Esophagus squamous epithelium (tissue), 5 donors: ENCODE measurements at regions not wholly inside any gene's neighbourhood (a gene's known extent, or its start where the extent isn't known, plus 50 kb on each side); places are given as distances from the start of the nearest gene placed in this dataset.

Source experiments
- DNase-seq: peaks from one replicate; lab custom pipeline; 2025; lab: John Stamatoyannopoulos, UW
- H3K27ac ChIP-seq, 4 donors: fragments of 200-600 bp; sonication (generic); one replicate each; pipeline ENCODE4 v1.5.1; 2016 to 2019; ENCODE audit warnings: mild to moderate bottlenecking in 1 of 4
- H3K27me3 ChIP-seq, 4 donors: fragments of 200-600 bp; sonication (generic); 1 replicate in 3 of 4; 2 replicates in 1 of 4; pipeline versions ENCODE4 v1.5.1 to v1.6.0; 2017 to 2021; ENCODE audit warnings: antibody characterized with exemption in 1 of 4
- H3K36me3 ChIP-seq, 3 donors: fragments of 200-600 bp; sonication (generic); one replicate each; pipeline ENCODE4 v1.5.1; 2016 to 2019
- H3K4me1 ChIP-seq, 3 donors: fragments of 200-600 bp; sonication (generic); one replicate each; pipeline ENCODE4 v1.5.1; 2017 to 2019
- H3K4me3 ChIP-seq, 4 donors: fragments of 200-600 bp; sonication (generic); 1 replicate in 3 of 4; 2 replicates in 1 of 4; pipeline ENCODE4 v1.5.1; 2016 to 2019; ENCODE audit warnings: mild to moderate bottlenecking in 2 of 4, moderate library complexity in 1 of 4
- H3K9me3 ChIP-seq, 3 donors: fragments of 200-600 bp; sonication (generic); one replicate each; pipeline ENCODE4 v1.5.1; 2016 to 2019
- CTCF ChIP-seq, 6 experiments: fragments of 450-650 bp in 4 of 6; fragments of 200-600 bp in 2 of 6; sonication (generic) in 2 of 6; IDR thresholded peaks; one replicate each; pipeline ENCODE4 v1.5.1; 2016 to 2019; ENCODE audit warnings: antibody characterized with exemption in 6 of 6, mild to moderate bottlenecking in 4 of 6, moderate library complexity in 4 of 6
- POLR2A ChIP-seq, 4 donors: fragments of 450-650 bp; IDR thresholded peaks; one replicate each; pipeline ENCODE4 v1.6.1; 2017; ENCODE audit warnings: antibody characterized with exemption in 4 of 4, mild to moderate bottlenecking in 4 of 4, moderate library complexity in 3 of 4
- WGBS, 2 donors: methylation state at CpG; one replicate each; pipeline ENCODE4 v1.1.5; 2018; 5-methylcytosine and 5-hydroxymethylcytosine counted together
- intact Hi-C: fragments of 100-400 bp; cut with DNase I; formaldehyde crosslinking; loops from one replicate; pipeline ENCODE4 v1.15.0; 2022
- donor health status: DM: yes; HTN: yes; CAD: no.

GRCh38 chr10:81541517-81541916 lies 333.5 kb upstream of the NRG3 start:
- Histone ChIP-seq H3K9me3 (no peaks in the 10 kb centered on the region), H3K4me3 (no peak overlapping the region), H3K27me3 (no peaks in the 10 kb centered on the region), H3K27ac (no peak overlapping the region), H3K4me1 (no peaks in the 10 kb centered on the region), H3K36me3 (no peaks in the 10 kb centered on the region)
- no peak for TF ChIP-seq CTCF (IDR thresholded peaks at IDR 0.05)
- TF ChIP-seq POLR2A (IDR thresholded peaks at IDR 0.05): no peak
- intact Hi-C loops: no loop called here
- no peak for DNase-seq

- intact Hi-C loops: no loop called here
Observed at GRCh38 chr10:81546243-81546642, 328.8 kb upstream of the NRG3 start.

GRCh38 chr10:81548160-81548559 lies 326.8 kb upstream of the NRG3 start:
- H3K36me3 ChIP-seq: no peaks in the 10 kb centered on the region
- peaks cover 0 to 18% (median 0%) of the 10 kb centered on the region in 3 donors for H3K9me3 ChIP-seq
- no peaks in the 10 kb centered on the region for H3K4me1 ChIP-seq
- no peak for TF ChIP-seq POLR2A (IDR thresholded peaks at IDR 0.05)
- intact Hi-C loops: no loop called here
- 67% methylated on average over 3 of the region's 3 CpGs; no CpG with 5 or more reads in 1 of the 2 donors for WGBS, 2 donors
- DNase-seq: no peak
- H3K27me3 ChIP-seq: no peaks in the 10 kb centered on the region
- no peak overlapping the region for H3K4me3 ChIP-seq
- H3K27ac ChIP-seq: no peak overlapping the region

More at GRCh38 chr10:81546243-81546642, 328.8 kb upstream of the NRG3 start:
- peaks cover 0 to 18% (median 0%) of the 10 kb centered on the region in 3 donors for H3K9me3 ChIP-seq
- no peak overlapping the region for H3K4me3 ChIP-seq
- no peaks in the 10 kb centered on the region for H3K36me3 ChIP-seq
- H3K4me1 ChIP-seq: no peaks in the 10 kb centered on the region
- no peaks in the 10 kb centered on the region for H3K27me3 ChIP-seq
- TF ChIP-seq CTCF (IDR thresholded peaks at IDR 0.05) (no peak), POLR2A (IDR thresholded peaks at IDR 0.05) (no peak)
- no peak overlapping the region for H3K27ac ChIP-seq
- DNase-seq: no peak
- 71 to 75% methylated on average over 5 of the region's 5 CpGs for WGBS, 2 donors

- WGBS, 2 donors: 61 to 63% methylated on average over 3 of the region's 3 CpGs
- no peaks in the 10 kb centered on the region for H3K36me3 ChIP-seq
- no peak for TF ChIP-seq CTCF (IDR thresholded peaks at IDR 0.05)
- H3K4me1 ChIP-seq: no peaks in the 10 kb centered on the region
- H3K9me3 ChIP-seq: no peaks in the 10 kb centered on the region
- no peak for DNase-seq
- intact Hi-C loops: no loop called here
- H3K27me3 ChIP-seq: no peaks in the 10 kb centered on the region
- H3K4me3 ChIP-seq: no peak overlapping the region
- no peak overlapping the region for H3K27ac ChIP-seq
Observed at GRCh38 chr10:81564143-81564542, 310.9 kb upstream of the NRG3 start.

- WGBS, 2 donors: 43% methylated on average over 1 of the region's 5 CpGs; no CpG with 5 or more reads in 1 of the 2 donors
- no peaks in the 10 kb centered on the region for H3K27me3 ChIP-seq
- H3K4me1 ChIP-seq: no peaks in the 10 kb centered on the region
- DNase-seq: no peak
- intact Hi-C loops: no loop called here
- H3K9me3 ChIP-seq: peaks cover 0 to 11% (median 0%) of the 10 kb centered on the region in 3 donors
- H3K4me3 ChIP-seq: no peak overlapping the region
- H3K36me3 ChIP-seq: no peaks in the 10 kb centered on the region
- no peak for TF ChIP-seq POLR2A (IDR thresholded peaks at IDR 0.05)
- TF ChIP-seq CTCF (IDR thresholded peaks at IDR 0.05): no peak
- H3K27ac ChIP-seq: no peak overlapping the region
Observed at GRCh38 chr10:81569488-81569887, 305.5 kb upstream of the NRG3 start.

GRCh38 chr10:81570349-81570748 lies 304.6 kb upstream of the NRG3 start:
- DNase-seq: no peak
- no peaks in the 10 kb centered on the region for H3K27me3 ChIP-seq
- TF ChIP-seq CTCF (IDR thresholded peaks at IDR 0.05) (no peak), POLR2A (IDR thresholded peaks at IDR 0.05) (no peak)
- H3K4me3 ChIP-seq: no peak overlapping the region
- WGBS, 2 donors: 86 to 100% methylated on average over 1 of the region's 3 CpGs
- no peaks in the 10 kb centered on the region for H3K4me1 ChIP-seq
- H3K9me3 ChIP-seq: peaks cover 0 to 11% (median 0%) of the 10 kb centered on the region in 3 donors
- intact Hi-C loops: no loop called here
- no peaks in the 10 kb centered on the region for H3K36me3 ChIP-seq
- H3K27ac ChIP-seq: no peak overlapping the region
